ENCODE measurements at regions not wholly inside any gene's neighbourhood (a gene's known extent, or its start where the extent isn't known, plus 50 kb on each side); places are given as distances from the start of the nearest gene placed in this dataset.

DNA sequence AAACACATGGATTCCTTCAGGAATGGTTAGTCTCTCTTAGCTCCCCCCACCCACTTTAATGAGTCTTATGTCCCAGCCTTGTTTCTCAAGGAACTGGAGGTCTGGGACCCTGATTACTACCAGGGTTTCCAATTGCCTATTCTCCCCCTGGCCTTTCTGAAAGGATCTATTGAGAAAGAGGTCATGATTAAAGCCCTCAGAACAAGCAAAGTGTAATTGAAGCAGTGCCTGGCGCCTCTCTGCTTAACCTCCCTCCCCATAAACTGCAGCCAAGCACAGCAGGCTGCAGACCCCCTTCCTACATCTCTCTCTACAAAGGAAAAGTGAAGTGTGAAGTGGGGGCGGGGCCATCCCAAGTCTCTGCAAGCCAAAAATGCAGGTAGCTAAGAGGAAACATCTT, 159.7 kb upstream of the CDH11 start:
- Histone ChIP-seq H4K20me1 (ENCODE audit: insufficient read depth) (no peaks in the 10 kb centered on the region), H2AFZ (ENCODE audit: low read depth) (no peak overlapping the region), H3K4me2 (no peak overlapping the region), H3K36me3 (ENCODE audit: insufficient read depth) (no peaks in the 10 kb centered on the region), H3K27ac (no peak overlapping the region), H3K27me3 (ENCODE audit: insufficient read depth, low read depth) (no peaks in the 10 kb centered on the region), H3K79me2 (ENCODE audit: insufficient read depth, low read depth) (no peaks in the 10 kb centered on the region), H3K4me3 (IDR thresholded peaks at IDR 0.05; ENCODE audit: insufficient read depth, low read depth, low read length) (no peak overlapping the region), H3K4me1 (ENCODE audit: low read depth, poor library complexity, severe bottlenecking) (no peaks in the 10 kb centered on the region), H3K9ac (no peak overlapping the region)
- TF ChIP-seq, protein P1, sequence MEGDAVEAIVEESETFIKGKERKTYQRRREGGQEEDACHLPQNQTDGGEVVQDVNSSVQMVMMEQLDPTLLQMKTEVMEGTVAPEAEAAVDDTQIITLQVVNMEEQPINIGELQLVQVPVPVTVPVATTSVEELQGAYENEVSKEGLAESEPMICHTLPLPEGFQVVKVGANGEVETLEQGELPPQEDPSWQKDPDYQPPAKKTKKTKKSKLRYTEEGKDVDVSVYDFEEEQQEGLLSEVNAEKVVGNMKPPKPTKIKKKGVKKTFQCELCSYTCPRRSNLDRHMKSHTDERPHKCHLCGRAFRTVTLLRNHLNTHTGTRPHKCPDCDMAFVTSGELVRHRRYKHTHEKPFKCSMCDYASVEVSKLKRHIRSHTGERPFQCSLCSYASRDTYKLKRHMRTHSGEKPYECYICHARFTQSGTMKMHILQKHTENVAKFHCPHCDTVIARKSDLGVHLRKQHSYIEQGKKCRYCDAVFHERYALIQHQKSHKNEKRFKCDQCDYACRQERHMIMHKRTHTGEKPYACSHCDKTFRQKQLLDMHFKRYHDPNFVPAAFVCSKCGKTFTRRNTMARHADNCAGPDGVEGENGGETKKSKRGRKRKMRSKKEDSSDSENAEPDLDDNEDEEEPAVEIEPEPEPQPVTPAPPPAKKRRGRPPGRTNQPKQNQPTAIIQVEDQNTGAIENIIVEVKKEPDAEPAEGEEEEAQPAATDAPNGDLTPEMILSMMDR (conservative IDR thresholded peaks at IDR 0.05; ENCODE audit: low read depth, low read length), result no peak

DNA sequence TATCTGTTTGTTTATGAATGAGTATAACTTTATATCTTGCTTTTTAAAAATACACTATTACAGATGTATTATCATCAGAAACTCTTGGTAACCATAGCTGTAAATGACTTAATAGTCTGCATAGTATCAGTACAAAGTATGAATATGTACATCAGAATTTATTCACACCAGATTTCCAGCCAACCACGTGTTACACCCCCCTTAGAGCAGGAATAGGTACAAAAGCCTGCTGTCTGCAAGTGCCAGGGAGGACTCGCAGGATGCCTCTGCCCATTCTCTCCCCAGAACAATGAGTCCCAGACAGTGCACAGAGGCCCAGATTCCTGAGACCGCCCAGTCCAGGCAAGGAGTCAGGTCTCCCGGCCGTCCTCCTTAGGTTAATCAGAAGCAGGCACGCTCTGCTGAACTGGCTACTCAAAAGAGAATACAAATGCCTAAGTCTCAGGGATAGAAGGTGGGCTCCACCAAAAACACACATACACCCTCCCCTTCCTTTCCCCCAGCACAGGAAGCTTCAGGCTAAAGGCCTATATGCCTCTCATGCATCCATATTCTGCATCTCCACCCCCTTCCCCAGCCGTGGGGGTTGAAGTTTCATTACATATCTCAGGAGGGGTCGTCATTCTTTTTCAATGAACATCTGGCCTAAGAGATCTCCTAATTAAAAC, 159.1 kb upstream of the CDH11 start:
- TF ChIP-seq, protein P1 (conservative IDR thresholded peaks at IDR 0.05; ENCODE audit: low read depth, low read length), result no peak
- H3K27ac ChIP-seq, result no peak overlapping the region
- no peak overlapping the region for H3K4me3 ChIP-seq (IDR thresholded peaks at IDR 0.05; ENCODE audit: insufficient read depth, low read depth, low read length)
- H4K20me1 ChIP-seq (ENCODE audit: insufficient read depth), result no peaks in the 10 kb centered on the region
- H3K79me2 ChIP-seq (ENCODE audit: insufficient read depth, low read depth), result no peaks in the 10 kb centered on the region
- H3K36me3 ChIP-seq (ENCODE audit: insufficient read depth), result no peaks in the 10 kb centered on the region
- no peak overlapping the region for H2AFZ ChIP-seq (ENCODE audit: low read depth)
- no peaks in the 10 kb centered on the region for H3K27me3 ChIP-seq (ENCODE audit: insufficient read depth, low read depth)
- H3K4me1 ChIP-seq (ENCODE audit: low read depth, poor library complexity, severe bottlenecking), result no peaks in the 10 kb centered on the region
- no peak overlapping the region for H3K4me2 ChIP-seq
- no peak overlapping the region for H3K9ac ChIP-seq

DNA sequence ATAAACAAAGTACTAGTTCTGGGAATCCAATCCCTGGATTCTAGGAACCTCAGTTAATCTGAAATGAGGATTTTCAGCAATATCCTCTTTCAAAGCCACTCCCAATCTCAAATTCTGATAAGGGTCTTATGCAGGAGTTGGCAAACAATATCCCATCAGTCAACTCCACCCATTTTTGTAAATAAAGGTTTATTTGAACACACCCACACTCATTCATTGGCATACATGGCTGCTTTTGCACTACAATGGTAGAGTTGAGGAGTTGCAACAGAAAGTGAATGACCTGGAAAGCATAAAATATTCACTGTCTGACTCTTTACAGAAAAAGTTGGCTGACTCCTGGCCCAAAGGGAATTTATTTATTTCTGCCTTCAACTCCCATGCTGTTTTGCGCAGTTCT, 157.7 kb upstream of the CDH11 start:
- Histone ChIP-seq H3K4me1 (ENCODE audit: low read depth, poor library complexity, severe bottlenecking) (no peaks in the 10 kb centered on the region), H2AFZ (ENCODE audit: low read depth) (no peak overlapping the region), H3K79me2 (ENCODE audit: insufficient read depth, low read depth) (no peaks in the 10 kb centered on the region), H3K27ac (no peak overlapping the region), H3K4me2 (no peak overlapping the region), H3K9ac (no peak overlapping the region), H3K27me3 (ENCODE audit: insufficient read depth, low read depth) (no peaks in the 10 kb centered on the region), H3K36me3 (ENCODE audit: insufficient read depth) (no peaks in the 10 kb centered on the region), H3K4me3 (IDR thresholded peaks at IDR 0.05; ENCODE audit: insufficient read depth, low read depth, low read length) (no peak overlapping the region), H4K20me1 (ENCODE audit: insufficient read depth) (no peaks in the 10 kb centered on the region)
- TF ChIP-seq, protein P1 (conservative IDR thresholded peaks at IDR 0.05; ENCODE audit: low read depth, low read length), result no peak

DNA sequence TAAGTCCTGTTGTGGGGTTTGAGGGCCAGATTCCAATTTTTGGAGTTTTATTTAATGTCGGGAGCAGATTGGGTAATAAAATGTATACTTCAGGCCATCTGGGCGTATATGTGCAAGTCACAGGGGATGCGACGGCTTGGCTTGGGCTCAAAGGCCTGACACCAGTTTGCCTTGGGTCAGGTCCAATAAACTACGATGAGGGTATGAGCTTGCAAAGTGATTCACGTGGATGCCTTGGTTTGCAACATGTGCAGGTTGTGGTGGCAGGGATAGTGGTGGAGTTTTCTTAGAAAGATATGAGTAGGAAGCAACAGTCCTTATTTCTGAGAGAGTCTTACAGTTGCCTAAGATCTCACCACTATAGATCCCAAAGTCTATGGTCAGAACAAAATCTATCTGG, 157.0 kb upstream of the CDH11 start:
- no peak overlapping the region for H2AFZ ChIP-seq (ENCODE audit: low read depth)
- no peaks in the 10 kb centered on the region for H3K36me3 ChIP-seq (ENCODE audit: insufficient read depth)
- no peaks in the 10 kb centered on the region for H3K4me1 ChIP-seq (ENCODE audit: low read depth, poor library complexity, severe bottlenecking)
- no peaks in the 10 kb centered on the region for H3K27me3 ChIP-seq (ENCODE audit: insufficient read depth, low read depth)
- no peak overlapping the region for H3K9ac ChIP-seq
- no peaks in the 10 kb centered on the region for H3K79me2 ChIP-seq (ENCODE audit: insufficient read depth, low read depth)
- H3K4me2 ChIP-seq, result no peak overlapping the region
- no peak overlapping the region for H3K4me3 ChIP-seq (IDR thresholded peaks at IDR 0.05; ENCODE audit: insufficient read depth, low read depth, low read length)
- TF ChIP-seq, protein P1 (conservative IDR thresholded peaks at IDR 0.05; ENCODE audit: low read depth, low read length), result no peak
- H3K27ac ChIP-seq, result no peak overlapping the region
- no peaks in the 10 kb centered on the region for H4K20me1 ChIP-seq (ENCODE audit: insufficient read depth)
